SK-N-MC (cell line): ENCODE measurements at regions not wholly inside any gene's neighbourhood (a gene's known extent, or its start where the extent isn't known, plus 50 kb on each side); places are given as distances from the start of the nearest gene placed in this dataset.

Source experiments
- EZH2 ChIP-seq: fragments of 200-600 bp; sonication (generic); IDR thresholded peaks from one replicate; pipeline ENCODE4 v1.6.1; 2017; ENCODE audit warnings: antibody characterized with exemption
- FOXP2 ChIP-seq: optimal IDR thresholded peaks from 2 replicates; pipeline ENCODE3; 2011; ENCODE audit warnings: mild to moderate bottlenecking, moderate library complexity; ENCODE audit not compliant: insufficient read depth; ENCODE audit errors: extremely low read length, control extremely low read depth
- POLR2AphosphoS5 ChIP-seq: IDR thresholded peaks from 2 replicates; pipeline ENCODE4 v1.6.1; 2012; ENCODE audit warnings: mild to moderate bottlenecking, low read depth, low read length, borderline replicate concordance

GRCh38 chr7:42543953-42544352 lies 306.9 kb upstream of the GLI3 start:
- TF ChIP-seq POLR2AphosphoS5 = no peak
- TF ChIP-seq EZH2 = no peak
- no peak for TF ChIP-seq FOXP2
